NCI-H748 (cell line): ENCODE measurements at regions not wholly inside any gene's neighbourhood (a gene's known extent, or its start where the extent isn't known, plus 50 kb on each side); places are given as distances from the start of the nearest gene placed in this dataset.
A peak's percentile ranks its signal among the peaks of the same experiment; 100 is the strongest.

Experiments
- DNase-seq: peaks from one replicate; lab custom pipeline; 2025; ENCODE audit not compliant: unreplicated experiment; lab: John Stamatoyannopoulos, UW

DNA sequence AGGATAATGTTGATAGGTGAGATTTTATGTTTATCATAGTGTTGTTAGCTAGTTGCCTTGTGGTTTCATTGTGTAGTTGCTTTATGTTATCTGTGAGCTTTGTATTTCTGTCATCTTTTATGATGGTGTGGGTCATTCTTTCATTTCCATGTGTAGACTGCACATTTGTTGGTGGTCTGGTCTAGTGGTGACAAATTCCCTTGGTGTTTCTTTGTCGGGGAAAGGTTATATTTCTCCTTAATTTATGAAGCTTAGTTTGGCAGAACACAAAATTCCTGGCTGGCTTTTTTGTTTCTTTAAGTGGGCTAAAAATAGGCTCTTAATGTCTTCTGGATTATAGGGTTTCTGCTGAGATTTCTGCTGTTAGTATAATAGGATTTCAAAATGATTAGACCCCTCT is 347.2 kb upstream of the ADAMTS5 start:
- no peak for DNase-seq

DNA sequence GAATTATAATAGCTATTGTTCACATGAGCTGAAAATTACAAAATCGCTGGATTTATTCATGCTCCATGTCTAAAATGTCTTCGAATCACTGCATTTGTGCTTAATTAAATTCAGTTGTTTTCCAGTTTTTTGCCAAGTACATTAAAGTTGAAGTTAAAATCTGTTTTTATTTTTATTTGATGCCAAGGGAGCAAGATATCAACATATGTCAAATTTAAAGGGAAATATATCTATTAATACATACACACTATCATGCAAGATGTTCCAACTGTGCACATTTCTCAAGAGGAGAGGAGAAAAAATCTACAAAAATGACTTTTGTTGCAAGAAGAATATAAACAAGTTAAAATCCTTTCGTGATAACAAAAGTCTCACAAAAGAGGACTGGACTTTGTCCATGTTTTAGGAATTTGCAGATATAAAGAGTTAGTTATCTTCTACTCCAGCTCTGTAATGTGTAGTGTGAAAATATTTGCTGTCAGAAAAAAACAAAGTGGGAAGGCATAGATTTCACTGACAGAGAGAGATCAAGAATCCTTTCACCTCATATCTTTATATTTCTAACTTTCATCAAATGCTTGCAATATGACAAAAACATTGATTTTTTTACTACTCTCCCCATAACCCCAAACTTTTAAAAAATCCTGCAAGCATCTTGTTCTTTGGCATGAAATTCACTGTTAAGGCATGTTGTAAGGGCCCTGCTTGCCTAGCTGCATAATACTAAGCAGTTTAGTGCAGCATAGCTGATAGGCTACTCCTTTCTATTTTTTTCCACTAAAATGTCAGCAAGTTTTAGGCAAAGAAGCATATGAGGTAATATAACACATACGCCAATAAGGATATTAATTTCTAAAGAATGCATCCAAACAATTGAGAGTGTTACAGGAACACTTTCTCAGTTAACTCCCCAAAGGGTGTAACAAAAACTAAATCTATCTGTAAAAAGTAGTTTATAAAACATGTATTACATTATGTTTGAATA is 340.2 kb upstream of the ADAMTS5 start:
- DNase-seq = no peak

DNA sequence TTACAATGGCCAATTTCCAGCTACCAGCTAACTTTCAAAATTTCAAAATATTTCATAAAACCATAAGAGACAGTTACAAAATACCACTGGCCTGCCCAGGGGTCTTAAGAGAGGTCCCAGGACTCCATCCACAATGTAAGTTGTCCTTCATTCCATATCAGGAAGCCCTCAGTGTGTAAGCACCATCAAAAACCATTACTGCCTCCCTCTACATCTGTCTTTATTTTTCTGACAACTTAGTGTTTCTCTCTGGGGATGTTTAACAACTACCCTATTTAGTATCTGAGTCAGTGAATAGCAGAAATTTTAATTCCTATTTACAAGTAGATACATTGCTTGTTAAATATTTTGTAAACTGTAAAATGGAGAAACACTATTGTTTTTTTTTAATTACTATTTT is 339.3 kb upstream of the ADAMTS5 start:
- no peak for DNase-seq

DNA sequence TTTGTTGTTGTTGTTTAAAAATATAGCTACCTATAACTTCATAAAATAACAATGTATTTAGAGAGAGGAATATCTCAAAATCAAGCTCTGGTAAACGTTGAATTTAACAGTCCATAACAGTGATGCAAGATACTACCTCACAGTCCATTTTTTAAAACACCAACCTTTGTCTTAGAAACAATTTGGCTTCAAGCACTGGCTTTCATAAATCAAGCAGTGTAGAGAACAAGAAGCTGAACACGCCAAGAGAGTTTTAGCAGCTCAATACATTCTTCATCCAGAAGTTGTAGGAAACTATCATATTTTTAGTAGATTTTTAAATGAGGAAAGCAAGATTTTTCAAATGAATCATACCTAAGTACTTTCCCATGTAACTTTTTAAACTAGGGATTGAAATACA is 334.3 kb upstream of the ADAMTS5 start:
- no peak for DNase-seq

DNA sequence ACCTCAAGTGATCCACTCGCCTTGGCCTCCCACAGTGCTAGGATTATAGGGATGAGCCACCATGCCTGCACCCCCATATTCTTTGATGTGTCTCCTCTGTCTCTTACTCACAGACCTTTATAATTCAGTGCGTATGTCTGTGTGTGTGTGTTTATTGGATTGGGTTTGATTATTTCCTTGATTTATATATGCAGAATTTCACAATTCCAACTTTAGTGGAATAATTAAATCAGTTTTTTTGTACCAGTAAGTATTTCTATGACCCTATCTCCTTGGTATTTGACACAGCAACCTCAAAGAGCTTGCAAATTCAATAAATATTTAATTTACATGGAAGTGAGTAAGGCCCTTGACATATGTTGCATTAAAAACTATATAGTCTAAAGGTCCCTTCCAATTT is 333.9 kb upstream of the ADAMTS5 start:
- no peak for DNase-seq

DNA sequence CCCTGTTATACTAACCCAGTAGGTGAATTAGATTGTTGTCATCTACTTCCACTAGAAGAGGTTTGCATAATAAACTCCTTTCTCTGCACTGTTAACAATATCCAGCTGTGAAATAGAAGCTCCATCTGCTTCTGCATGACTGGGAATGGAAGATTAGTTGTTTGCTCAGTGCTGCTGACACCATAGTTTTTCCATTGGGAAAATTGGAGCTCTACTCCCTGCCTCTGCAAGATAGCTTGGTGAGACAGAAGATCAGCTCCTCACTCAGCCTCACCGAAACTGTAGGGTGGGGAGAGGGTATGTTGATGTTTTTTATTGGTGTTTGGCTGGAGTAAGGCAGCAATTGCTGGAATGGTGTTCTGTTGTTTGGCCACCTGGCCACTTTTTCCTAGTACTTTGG is 331.6 kb upstream of the ADAMTS5 start:
- peak; percentile 8 for DNase-seq

DNA sequence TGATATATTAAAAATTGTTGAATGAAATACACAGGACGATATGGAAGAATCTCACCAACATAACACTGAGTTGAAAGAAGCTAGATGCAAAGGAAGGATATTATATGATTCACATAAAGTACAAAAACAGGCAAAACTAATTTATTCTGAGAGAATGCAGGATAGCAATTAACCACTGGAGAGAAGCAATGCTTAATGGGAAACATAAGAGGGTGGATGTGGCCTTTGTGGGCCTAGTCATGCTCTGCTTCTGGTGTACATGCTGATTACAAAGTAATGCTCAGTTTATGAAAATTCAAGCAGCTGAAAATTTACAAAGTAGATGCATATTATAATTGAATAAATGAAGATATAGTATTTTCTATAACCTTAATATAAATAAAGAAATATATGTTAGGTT is 326.4 kb upstream of the ADAMTS5 start:
- DNase-seq = no peak

DNA sequence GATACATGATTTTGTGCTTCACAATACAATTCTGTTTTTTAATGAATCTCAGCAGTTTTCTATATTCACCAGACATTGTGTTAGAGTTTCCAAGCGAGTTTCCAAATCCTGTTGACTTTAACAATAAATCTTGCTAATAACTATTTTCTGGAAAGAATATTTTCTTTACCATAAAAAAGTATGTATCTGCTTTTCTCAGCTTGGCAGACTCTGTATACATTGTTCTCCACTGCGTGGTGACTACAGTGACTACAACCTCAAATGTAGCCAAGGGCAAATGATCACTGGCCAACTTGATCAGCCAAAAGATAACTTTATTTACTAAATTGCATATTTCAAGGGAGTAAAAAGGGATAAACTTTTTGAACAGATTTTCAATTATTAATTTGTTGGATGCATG is 325.9 kb upstream of the ADAMTS5 start:
- no peak for DNase-seq

DNA sequence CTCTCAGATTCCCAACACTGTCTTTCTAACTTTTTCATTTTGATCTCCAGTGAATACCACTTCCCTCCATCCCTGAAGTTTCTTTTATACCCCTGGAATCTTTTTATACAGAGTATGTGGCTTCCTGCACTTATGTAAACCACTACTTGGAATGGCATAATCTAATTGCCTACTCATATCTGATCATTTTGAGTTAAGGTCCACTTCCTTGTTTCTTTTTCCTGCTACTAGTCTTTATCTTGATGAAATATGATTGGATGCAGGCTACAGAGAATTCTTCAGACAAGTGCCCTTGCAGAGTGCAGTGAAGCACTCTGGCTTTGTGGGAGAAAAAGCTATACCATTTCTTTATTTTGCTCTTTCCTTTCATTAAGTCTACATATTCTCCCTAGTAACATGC is 325.3 kb upstream of the ADAMTS5 start:
- no peak for DNase-seq

DNA sequence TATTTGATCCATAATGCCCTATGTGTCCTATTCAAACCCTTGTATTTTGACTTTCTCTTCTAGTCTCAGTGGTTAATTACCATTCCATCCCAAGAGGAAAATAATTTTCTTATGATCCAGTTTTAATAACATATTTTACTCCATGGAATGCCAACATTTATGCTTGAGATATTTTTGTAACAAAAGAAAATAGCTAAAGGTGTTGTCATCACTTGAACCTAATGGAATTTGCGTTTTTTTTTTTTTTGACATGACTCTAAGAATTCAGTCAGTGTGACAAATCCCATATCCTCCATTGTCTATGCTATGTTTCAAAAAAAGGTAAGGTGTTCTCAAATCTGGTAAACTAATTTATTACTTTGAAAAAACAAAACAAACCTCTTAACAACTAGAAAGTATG is 324.1 kb upstream of the ADAMTS5 start:
- DNase-seq = no peak

DNA sequence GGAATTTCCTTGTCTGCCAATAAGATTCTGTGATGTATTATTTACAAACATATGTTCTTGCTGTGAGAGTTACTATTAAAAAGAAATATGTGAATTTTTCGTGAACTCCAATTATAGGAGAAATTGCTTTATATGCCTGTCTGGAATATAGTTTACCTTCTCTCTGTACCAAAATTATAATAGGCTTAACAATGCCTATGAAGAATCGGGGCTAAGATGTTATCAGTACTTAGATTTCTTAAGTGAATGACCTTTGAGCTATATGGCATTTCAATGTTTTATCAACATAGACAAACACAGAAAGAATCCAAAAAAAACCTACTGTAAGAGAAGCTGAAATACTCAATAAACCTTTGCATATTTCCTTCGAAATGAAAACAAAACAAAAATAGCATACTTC is 323.1 kb upstream of the ADAMTS5 start:
- DNase-seq = no peak

DNA sequence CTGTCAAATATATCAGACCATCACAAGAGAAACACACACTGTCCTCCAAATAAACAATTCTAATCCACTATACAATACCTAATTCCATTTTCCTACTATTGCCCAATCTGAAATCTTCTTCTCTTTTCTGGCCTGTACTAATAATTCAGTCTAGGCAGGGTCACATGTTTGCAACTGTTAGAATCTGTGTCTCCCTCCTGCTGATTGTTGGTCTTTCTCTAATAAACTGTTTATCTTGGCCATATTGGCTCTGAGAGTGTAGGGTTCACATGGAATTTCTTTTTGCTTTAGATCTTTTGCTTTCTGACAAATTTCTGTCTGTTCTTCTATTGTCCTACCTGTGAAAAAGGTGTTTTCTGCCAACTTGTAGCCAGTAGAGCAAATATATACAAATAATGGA is 319.9 kb upstream of the ADAMTS5 start:
- no peak for DNase-seq

DNA sequence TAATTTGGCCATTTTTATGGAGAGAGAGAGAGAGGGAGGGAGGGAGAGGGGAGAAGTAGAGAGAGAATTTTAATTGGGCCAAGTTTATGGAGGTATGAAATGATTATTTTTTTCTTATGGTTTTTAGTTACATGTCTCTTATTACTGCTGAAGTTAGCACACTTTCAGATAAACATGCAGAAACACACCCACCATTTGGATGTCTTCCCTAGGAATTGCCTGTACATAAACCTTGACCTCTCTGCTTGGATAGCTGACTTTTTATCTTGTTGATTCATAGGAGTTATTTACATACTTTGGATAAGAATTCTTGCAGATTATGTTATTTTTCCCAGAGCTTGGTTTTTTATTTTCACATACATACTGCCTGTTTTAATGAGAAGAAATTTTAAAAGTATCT is 310.2 kb upstream of the ADAMTS5 start:
- DNase-seq = no peak

DNA sequence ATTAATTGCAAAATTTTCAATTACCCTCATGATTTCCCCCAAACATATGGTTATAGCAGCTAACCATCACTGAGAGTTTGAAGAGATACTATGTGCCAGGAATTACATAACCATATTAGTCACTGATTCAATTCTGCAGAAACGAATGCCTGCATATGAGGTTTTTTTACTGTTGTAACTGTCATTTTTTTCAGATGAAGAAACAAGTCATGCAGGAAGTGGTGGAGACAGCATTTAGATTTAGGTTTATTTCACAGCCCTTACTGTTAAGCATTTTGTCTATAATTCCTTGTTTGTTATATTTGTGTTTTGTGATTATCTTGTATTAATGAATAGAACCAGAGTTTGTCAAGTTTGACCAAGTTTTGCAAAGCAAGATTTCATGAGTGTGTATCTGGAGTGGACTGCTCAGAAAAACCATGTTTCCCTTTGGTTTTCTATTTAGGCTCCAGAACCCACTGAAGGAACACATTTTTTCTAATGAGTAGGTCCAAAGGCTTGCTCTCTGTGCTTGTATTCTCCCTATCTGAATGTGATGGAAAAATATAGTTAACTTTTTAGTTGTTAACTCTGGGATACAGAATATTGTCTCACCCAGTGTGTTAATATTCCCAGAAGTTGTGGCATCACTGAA is 308.5 kb upstream of the ADAMTS5 start:
- no peak for DNase-seq

DNA sequence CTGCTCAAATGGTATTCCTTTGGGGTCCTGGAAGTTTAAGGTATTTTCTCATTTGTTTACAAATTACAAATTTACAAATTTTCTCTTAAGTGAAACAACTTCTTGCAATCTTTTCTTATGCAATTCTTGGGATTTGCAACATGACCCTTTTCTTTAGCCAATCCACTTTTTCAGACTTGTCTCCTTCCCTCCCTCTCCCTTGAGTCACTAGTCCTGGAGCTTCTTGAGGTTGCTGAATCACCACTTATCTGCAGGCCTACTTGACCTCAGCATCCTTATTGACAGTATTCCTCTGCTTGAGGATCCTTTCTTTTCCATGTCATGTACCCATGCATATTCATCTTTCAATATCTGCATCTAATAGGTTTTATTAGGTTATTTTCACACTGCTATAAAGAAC is 302.8 kb upstream of the ADAMTS5 start:
- no peak for DNase-seq

DNA sequence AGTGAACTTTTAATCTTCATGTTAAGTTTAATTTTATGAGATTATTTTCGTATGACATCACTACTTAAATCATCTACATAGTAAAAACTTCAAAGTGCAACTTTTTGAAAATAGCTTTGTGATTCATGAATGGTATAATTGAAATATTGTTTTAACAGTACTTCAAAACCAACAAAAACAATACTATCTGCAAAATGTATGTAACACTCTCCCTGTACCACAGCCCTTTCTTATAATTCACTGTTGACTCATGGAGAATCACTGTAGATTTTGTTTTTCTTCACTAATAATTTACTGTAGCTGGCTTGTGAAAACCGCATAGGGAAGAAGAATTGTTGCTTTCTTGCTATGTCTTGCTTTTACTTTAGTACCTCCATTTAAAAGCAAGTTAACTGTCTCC is 301.4 kb upstream of the ADAMTS5 start:
- DNase-seq = no peak

DNA sequence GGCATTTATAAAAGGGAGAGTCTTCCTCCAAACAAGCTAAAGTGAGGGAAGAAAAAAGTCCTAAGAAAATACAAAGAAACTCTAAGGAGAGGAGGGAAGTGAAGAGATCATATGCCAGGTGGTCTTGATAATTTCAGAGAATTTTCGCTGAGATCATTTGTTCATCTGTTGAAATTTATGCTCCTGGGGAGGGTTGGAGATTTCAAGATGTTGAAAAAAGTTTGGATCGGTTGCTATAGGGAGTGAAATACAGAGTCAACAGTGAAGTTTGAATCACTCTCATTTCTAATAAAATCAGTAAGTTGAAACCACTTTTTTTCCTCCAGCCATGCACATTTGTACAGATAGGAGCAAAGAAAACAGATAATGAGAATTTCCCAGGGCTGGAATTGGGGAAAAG is 299.1 kb upstream of the ADAMTS5 start:
- DNase-seq = no peak

DNA sequence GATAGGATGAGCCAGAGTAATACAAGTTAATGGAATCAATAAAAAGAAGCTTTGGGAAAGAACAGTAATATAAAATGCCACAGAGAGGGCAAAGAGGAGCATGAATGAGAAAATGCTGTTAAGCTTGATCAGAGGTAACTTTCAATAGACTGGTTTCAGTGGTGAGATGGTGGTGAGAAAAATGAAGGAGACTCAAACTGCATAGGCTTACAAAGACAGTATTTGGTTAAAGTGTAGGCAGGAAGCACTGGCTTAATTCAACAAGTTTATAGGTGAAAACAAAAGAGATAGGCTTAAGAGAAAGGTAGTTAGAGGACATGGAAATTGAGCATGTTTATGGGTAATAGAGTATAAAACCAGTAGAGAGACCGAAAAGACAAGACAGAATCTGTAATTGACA is 298.6 kb upstream of the ADAMTS5 start:
- no peak for DNase-seq

DNA sequence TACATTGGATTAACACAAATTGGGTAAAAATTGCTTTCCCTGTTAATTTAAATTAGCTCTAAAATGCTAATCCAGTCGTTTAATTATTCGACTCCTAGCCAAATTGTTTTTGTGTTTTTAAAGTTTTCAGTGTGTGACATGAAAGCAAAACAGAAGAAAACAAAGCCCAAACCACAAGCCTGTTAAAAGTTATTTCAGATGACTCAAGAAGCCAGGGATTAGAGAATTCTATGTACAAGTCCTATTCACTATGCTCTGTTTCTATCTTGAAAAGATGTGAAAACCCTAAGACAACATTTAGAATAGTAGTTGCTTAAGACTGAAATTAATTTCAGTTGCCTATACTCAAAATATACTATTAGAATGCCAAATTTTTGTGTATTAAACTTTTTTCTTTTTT is 294.8 kb upstream of the ADAMTS5 start:
- no peak for DNase-seq

DNA sequence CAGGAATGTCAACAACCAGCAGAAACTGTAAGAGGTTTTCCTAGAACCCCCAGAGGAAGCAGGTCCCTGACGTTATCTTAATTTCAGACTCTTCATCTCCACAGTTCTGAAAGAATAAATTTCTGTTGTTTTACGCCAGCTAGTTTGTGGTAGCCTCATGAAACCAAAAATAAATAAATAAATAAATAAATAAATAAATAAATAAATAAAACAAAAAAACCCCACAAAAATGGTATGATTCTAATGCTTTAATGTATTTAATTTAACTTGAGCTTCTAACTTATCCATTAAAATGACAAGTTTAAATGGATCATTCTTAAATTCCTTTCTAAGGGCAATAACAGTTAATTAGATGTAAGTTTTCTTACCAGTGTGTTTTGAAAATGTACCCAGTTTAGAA is 293.8 kb upstream of the ADAMTS5 start:
- no peak for DNase-seq

DNA sequence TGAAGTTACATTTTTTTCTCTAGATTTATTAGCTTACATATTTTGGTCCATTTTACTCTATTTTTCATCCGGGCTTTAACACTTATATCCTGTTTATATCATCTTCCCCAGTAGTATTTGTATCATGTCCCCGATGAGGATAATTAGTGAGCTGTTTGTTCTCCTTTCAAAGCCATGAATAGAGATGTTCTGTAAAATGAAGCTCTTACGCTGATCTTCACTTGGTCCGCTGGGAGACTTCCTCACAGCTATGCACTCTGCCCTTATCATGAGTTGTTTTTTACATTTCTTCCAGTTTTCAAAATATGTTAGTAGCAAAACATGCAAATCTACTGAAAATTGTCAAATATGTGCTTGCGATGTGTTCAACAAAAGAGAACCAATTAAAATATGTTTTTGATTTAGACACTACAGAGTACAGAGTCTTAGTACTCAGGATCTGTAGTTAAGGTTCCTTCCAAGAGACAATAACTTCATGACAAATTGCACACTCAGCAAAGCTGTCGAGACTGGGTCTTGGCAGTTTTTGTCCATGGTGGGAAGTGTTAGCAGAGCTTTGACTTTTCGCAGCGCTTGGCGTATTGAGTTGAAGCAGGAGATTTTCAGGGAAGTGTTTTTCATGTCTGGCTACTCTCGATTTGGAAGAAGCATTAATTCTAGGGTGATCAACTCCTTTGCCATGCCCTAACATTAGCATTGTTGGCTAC is 292.0 kb upstream of the ADAMTS5 start:
- no peak for DNase-seq
